HepG2 (cell line): ENCODE measurements at regions not wholly inside any gene's neighbourhood (a gene's known extent, or its start where the extent isn't known, plus 50 kb on each side); places are given as distances from the start of the nearest gene placed in this dataset.

ENCODE experiments used
- CTCF ChIP-seq: sonication (generic); formaldehyde crosslinking; IDR thresholded peaks from 2 replicates; pipeline ENCODE4 v1.5.0; 2020; ENCODE audit warnings: mild to moderate bottlenecking, missing genetic modification reagents, moderate library complexity
- KAT8 ChIP-seq: IDR thresholded peaks from 2 replicates; pipeline ENCODE4 v1.6.1; 2016; ENCODE audit warnings: missing genetic modification reagents, missing compliant biosample characterization
- MEF2D ChIP-seq: sonication (generic); formaldehyde crosslinking; IDR thresholded peaks from 2 replicates; pipeline ENCODE4 v1.5.1; 2020; ENCODE audit warnings: mild to moderate bottlenecking, missing genetic modification reagents
- NFYC ChIP-seq: IDR thresholded peaks from 2 replicates; pipeline ENCODE4 v1.6.1; 2016; ENCODE audit warnings: missing genetic modification reagents, missing compliant biosample characterization
- PTBP1 ChIP-seq: fragments of 200-400 bp; formaldehyde crosslinking; IDR thresholded peaks from 2 replicates; pipeline ENCODE4 v1.6.1; 2018; ENCODE audit warnings: low read length, low read depth; ENCODE audit not compliant: poor library complexity, severe bottlenecking
- RELA ChIP-seq: sonication (generic); formaldehyde crosslinking; IDR thresholded peaks from 2 replicates; pipeline ENCODE4 v1.4.0; 2020; ENCODE audit warnings: missing genetic modification reagents
- ZFX ChIP-seq: sonication (generic); formaldehyde crosslinking; IDR thresholded peaks from 2 replicates; pipeline ENCODE4 v1.4.0; 2020; ENCODE audit warnings: mild to moderate bottlenecking, low read depth, missing genetic modification reagents, moderate library complexity
- ZNF616 ChIP-seq: sonication (generic); formaldehyde crosslinking; IDR thresholded peaks from 2 replicates; pipeline ENCODE4 v1.5.0; 2020; ENCODE audit warnings: low read depth, mild to moderate bottlenecking, missing genetic modification reagents
- TF ChIP-seq, protein P1 (sequence below): sonication (generic); formaldehyde crosslinking; IDR thresholded peaks from 2 replicates; pipeline ENCODE4 v1.4.0; 2020; ENCODE audit warnings: missing genetic modification reagents

- TF ChIP-seq NFYC (CRISPR knock-in tag) (no peak), PTBP1 (no peak), KAT8 (CRISPR knock-in tag) (no peak), RELA (CRISPR knock-in tag) (no peak), CTCF (CRISPR knock-in tag) (no peak), ZNF616 (CRISPR knock-in tag) (no peak), MEF2D (CRISPR knock-in tag) (no peak), ZFX (CRISPR knock-in tag) (no peak)
- TF ChIP-seq, protein P1, sequence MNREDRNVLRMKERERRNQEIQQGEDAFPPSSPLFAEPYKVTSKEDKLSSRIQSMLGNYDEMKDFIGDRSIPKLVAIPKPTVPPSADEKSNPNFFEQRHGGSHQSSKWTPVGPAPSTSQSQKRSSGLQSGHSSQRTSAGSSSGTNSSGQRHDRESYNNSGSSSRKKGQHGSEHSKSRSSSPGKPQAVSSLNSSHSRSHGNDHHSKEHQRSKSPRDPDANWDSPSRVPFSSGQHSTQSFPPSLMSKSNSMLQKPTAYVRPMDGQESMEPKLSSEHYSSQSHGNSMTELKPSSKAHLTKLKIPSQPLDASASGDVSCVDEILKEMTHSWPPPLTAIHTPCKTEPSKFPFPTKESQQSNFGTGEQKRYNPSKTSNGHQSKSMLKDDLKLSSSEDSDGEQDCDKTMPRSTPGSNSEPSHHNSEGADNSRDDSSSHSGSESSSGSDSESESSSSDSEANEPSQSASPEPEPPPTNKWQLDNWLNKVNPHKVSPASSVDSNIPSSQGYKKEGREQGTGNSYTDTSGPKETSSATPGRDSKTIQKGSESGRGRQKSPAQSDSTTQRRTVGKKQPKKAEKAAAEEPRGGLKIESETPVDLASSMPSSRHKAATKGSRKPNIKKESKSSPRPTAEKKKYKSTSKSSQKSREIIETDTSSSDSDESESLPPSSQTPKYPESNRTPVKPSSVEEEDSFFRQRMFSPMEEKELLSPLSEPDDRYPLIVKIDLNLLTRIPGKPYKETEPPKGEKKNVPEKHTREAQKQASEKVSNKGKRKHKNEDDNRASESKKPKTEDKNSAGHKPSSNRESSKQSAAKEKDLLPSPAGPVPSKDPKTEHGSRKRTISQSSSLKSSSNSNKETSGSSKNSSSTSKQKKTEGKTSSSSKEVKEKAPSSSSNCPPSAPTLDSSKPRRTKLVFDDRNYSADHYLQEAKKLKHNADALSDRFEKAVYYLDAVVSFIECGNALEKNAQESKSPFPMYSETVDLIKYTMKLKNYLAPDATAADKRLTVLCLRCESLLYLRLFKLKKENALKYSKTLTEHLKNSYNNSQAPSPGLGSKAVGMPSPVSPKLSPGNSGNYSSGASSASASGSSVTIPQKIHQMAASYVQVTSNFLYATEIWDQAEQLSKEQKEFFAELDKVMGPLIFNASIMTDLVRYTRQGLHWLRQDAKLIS (CRISPR knock-in tag), result no peak
Measured at GRCh38 chr2:34474646-34475045, 875.5 kb upstream of the FAM98A start.
